Liver (tissue), 3 donors: ENCODE measurements at regions not wholly inside any gene's neighbourhood (a gene's known extent, or its start where the extent isn't known, plus 50 kb on each side); places are given as distances from the start of the nearest gene placed in this dataset.
"Not testable (repeated sequence)": the region's sequence is repeated elsewhere in the genome, so short reads cannot be mapped to it uniquely, and the experiment has no call there.

ENCODE experiments used
- CTCF ChIP-seq: fragments of 150-350 bp; IDR thresholded peaks from 2 replicates; pipeline ENCODE4 v1.5.1; 2017; ENCODE audit warnings: improper control_type of control experiment, low read depth, low read length; ENCODE audit not compliant: missing input control
- FOXA1 ChIP-seq: IDR thresholded peaks from 2 replicates; pipeline ENCODE4 v1.6.1; 2016; ENCODE audit warnings: antibody characterized with exemption
- FOXA2 ChIP-seq: IDR thresholded peaks from 2 replicates; pipeline ENCODE4 v1.6.1; 2016; ENCODE audit warnings: antibody characterized with exemption
- GABPA ChIP-seq, 2 donors: IDR thresholded peaks in 1 of 2; conservative IDR thresholded peaks in 1 of 2; 2 replicates each; pipeline ENCODE4 v1.6.1; 2016; ENCODE audit warnings: antibody characterized with exemption in 2 of 2, mild to moderate bottlenecking in 1 of 2, moderate library complexity in 1 of 2
- JUND ChIP-seq, 2 donors: IDR thresholded peaks; 2 replicates each; pipeline ENCODE4 v1.6.1; 2016; ENCODE audit warnings: antibody characterized with exemption in 2 of 2
- MAX ChIP-seq: IDR thresholded peaks from 2 replicates; pipeline ENCODE4 v1.6.1; 2016; ENCODE audit warnings: antibody characterized with exemption
- RAD21 ChIP-seq, 2 donors: IDR thresholded peaks; 2 replicates each; pipeline ENCODE4 v1.6.1; 2016; ENCODE audit warnings: antibody characterized with exemption in 2 of 2, mild to moderate bottlenecking in 2 of 2
- SP1 ChIP-seq: IDR thresholded peaks from 2 replicates; pipeline ENCODE4 v1.6.1; 2018; ENCODE audit warnings: antibody characterized with exemption, mild to moderate bottlenecking
- TAF1 ChIP-seq: conservative IDR thresholded peaks from 2 replicates; pipeline ENCODE4 v1.6.1; 2016; ENCODE audit warnings: antibody characterized with exemption, mild to moderate bottlenecking
- TF ChIP-seq, protein P1 (sequence below): IDR thresholded peaks from 2 replicates; pipeline ENCODE4 v1.6.1; 2016; ENCODE audit warnings: antibody characterized with exemption, mild to moderate bottlenecking
- TF ChIP-seq, protein P2 (sequence below): IDR thresholded peaks from 2 replicates; pipeline ENCODE4 v1.6.1; 2016; ENCODE audit warnings: antibody characterized with exemption
- donor health status: healthy.
- donor health status: healthy.

DNA sequence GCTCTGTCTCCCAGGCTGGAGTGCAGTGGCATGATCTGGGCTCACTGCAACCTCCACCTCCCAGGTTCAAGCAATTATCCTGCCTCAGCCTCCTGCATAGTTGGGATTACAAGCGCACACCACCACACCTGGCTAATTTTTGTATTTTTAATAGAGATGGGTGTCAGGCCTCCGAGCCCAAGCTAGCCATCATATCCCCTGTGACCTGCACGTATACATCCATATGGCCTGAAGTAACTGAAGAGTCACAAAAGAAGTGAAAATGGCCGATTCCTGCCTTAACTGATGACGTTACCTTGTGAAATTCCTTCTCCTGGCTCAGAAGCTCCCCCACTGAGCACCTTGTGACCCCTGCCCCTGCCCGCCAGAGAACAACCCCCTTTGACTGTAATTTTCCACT lies 109.6 kb upstream of the CLINT1 start:
- TF ChIP-seq CTCF; TAF1; GABPA (IDR thresholded peaks at IDR 0.05 in 1 of 2, conservative IDR thresholded peaks at IDR 0.05 in 1 of 2); MAX; RAD21 (IDR thresholded peaks at IDR 0.05); FOXA1; FOXA2; JUND (IDR thresholded peaks at IDR 0.05); SP1: not testable (repeated sequence)
- TF ChIP-seq, protein P1, sequence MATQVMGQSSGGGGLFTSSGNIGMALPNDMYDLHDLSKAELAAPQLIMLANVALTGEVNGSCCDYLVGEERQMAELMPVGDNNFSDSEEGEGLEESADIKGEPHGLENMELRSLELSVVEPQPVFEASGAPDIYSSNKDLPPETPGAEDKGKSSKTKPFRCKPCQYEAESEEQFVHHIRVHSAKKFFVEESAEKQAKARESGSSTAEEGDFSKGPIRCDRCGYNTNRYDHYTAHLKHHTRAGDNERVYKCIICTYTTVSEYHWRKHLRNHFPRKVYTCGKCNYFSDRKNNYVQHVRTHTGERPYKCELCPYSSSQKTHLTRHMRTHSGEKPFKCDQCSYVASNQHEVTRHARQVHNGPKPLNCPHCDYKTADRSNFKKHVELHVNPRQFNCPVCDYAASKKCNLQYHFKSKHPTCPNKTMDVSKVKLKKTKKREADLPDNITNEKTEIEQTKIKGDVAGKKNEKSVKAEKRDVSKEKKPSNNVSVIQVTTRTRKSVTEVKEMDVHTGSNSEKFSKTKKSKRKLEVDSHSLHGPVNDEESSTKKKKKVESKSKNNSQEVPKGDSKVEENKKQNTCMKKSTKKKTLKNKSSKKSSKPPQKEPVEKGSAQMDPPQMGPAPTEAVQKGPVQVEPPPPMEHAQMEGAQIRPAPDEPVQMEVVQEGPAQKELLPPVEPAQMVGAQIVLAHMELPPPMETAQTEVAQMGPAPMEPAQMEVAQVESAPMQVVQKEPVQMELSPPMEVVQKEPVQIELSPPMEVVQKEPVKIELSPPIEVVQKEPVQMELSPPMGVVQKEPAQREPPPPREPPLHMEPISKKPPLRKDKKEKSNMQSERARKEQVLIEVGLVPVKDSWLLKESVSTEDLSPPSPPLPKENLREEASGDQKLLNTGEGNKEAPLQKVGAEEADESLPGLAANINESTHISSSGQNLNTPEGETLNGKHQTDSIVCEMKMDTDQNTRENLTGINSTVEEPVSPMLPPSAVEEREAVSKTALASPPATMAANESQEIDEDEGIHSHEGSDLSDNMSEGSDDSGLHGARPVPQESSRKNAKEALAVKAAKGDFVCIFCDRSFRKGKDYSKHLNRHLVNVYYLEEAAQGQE: not testable (repeated sequence)
- TF ChIP-seq, protein P2, sequence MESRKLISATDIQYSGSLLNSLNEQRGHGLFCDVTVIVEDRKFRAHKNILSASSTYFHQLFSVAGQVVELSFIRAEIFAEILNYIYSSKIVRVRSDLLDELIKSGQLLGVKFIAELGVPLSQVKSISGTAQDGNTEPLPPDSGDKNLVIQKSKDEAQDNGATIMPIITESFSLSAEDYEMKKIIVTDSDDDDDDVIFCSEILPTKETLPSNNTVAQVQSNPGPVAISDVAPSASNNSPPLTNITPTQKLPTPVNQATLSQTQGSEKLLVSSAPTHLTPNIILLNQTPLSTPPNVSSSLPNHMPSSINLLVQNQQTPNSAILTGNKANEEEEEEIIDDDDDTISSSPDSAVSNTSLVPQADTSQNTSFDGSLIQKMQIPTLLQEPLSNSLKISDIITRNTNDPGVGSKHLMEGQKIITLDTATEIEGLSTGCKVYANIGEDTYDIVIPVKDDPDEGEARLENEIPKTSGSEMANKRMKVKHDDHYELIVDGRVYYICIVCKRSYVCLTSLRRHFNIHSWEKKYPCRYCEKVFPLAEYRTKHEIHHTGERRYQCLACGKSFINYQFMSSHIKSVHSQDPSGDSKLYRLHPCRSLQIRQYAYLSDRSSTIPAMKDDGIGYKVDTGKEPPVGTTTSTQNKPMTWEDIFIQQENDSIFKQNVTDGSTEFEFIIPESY: not testable (repeated sequence)
